K562 (cell line): ENCODE measurements at regions not wholly inside any gene's neighbourhood (a gene's known extent, or its start where the extent isn't known, plus 50 kb on each side); places are given as distances from the start of the nearest gene placed in this dataset.

Source experiments
- ATAC-seq: fragments of 200-7000 bp; cut with Tn5 transposase; 3 replicates; pipeline ENCODE4 v1.9.1; 2020; ENCODE audit warnings: moderate library complexity
- BruUV-seq: library from RNA; stranded (reverse); fragments of 400-500 nt; replicated peaks from 2 replicates; lab custom pipeline; 2021; lab: Mats Ljungman, UMichigan
- CTCF ChIA-PET: fragments of 300-600 bp; formaldehyde crosslinking; extraction: SDS; loops from one replicate; lab custom pipeline; 2021; ENCODE audit warnings: low intra/inter-chr PET ratio; lab: Yijun Ruan, JAX
- POLR2A ChIA-PET: fragments of 300-600, 350-650 bp; sonication (Branson Sonifier 250); formaldehyde crosslinking; extraction: SDS; loops from one replicate; lab custom pipeline; 2021; ENCODE audit warnings: antibody characterized with exemption, inconsistent platforms; lab: Yijun Ruan, JAX
- DNase-seq, 4 experiments: peaks; one replicate each; pipeline versions ENCODE4 v3.0.0 to v3.0.0-alpha.2; 2011 to 2018; ENCODE audit warnings: low spot score in 3 of 4, mixed read lengths in 3 of 4; ENCODE audit errors: extremely low read depth in 1 of 4
- FAIRE-seq: peaks from 2 replicates; lab custom pipeline; 2011; peaks lifted over from hg19 to GRCh38; lab: Jason Lieb, UNC
- H2AFZ ChIP-seq: 2 replicates; pipeline ENCODE4 v1.6.0; 2011; ENCODE audit warnings: low read depth, low read length, control low read depth, inconsistent platforms
- H3K27ac ChIP-seq: fragments of 200-600 bp; 3 replicates; pipeline ENCODE4 v1.8.0; 2011; ENCODE audit warnings: low read depth, mild to moderate bottlenecking, control low read depth, inconsistent platforms, low read length, moderate library complexity, mixed read lengths; ENCODE audit errors: extremely low read depth
- H3K27me3 ChIP-seq, 2 experiments: fragments of 300-600 bp in 1 of 2; 2 replicates in 1 of 2; 3 replicates in 1 of 2; pipeline versions ENCODE4 v1.6.0 to v1.8.0; 2011; ENCODE audit warnings: inconsistent platforms in 2 of 2, low read length in 2 of 2, mild to moderate bottlenecking in 1 of 2, mixed read lengths in 1 of 2, moderate library complexity in 1 of 2; ENCODE audit not compliant: control insufficient read depth in 2 of 2, insufficient read depth in 2 of 2
- H3K36me3 ChIP-seq: fragments of 300-600 bp; 3 replicates; pipeline ENCODE4 v1.8.0; 2011; ENCODE audit warnings: mild to moderate bottlenecking, low read length, inconsistent platforms; ENCODE audit not compliant: control insufficient read depth, insufficient read depth
- H3K4me1 ChIP-seq, 2 experiments: fragments of 200-600 bp in 1 of 2; replicated peaks in 1 of 2; 2 replicates in 1 of 2; 3 replicates in 1 of 2; pipeline versions ENCODE4 v1.5.1 to v1.8.0; 2011; ENCODE audit warnings: inconsistent platforms in 2 of 2, low read length in 2 of 2, mild to moderate bottlenecking in 1 of 2, mixed read lengths in 1 of 2, moderate library complexity in 1 of 2; ENCODE audit not compliant: control insufficient read depth in 2 of 2, insufficient read depth in 2 of 2
- H3K4me2 ChIP-seq: 2 replicates; pipeline ENCODE4 v1.6.1; 2011; ENCODE audit warnings: low read length, control low read depth, inconsistent platforms, mixed read lengths; ENCODE audit not compliant: insufficient read depth
- H3K4me3 ChIP-seq: fragments of 200-600 bp; sonication (generic), shearing (Covaris generic); 2 replicates; pipeline ENCODE4 v1.5.1; 2016; ENCODE audit warnings: control low read depth, inconsistent platforms
- H3K79me2 ChIP-seq: fragments of 200-600 bp; 3 replicates; pipeline ENCODE4 v1.8.0; 2011; ENCODE audit warnings: low read length, inconsistent platforms; ENCODE audit not compliant: control insufficient read depth, insufficient read depth
- H3K9ac ChIP-seq, 2 experiments: 2 replicates each; pipeline versions ENCODE4 v1.6.0 to v1.6.1; 2011; ENCODE audit warnings: low read depth in 2 of 2, low read length in 2 of 2, control low read depth in 1 of 2, inconsistent platforms in 1 of 2, mild to moderate bottlenecking in 1 of 2, mixed read lengths in 1 of 2; ENCODE audit not compliant: insufficient read depth in 1 of 2
- H3K9me1 ChIP-seq: one replicate; pipeline ENCODE4 v1.6.0; 2011; ENCODE audit warnings: inconsistent platforms, mild to moderate bottlenecking, low read length, moderate library complexity; ENCODE audit not compliant: control insufficient read depth, insufficient read depth
- H3K9me3 ChIP-seq: replicated peaks from 2 replicates; pipeline ENCODE4 v1.5.1; 2011; ENCODE audit warnings: low read depth, low read length, inconsistent platforms; ENCODE audit not compliant: control insufficient read depth, insufficient read depth
- H4K20me1 ChIP-seq: replicated peaks from 2 replicates; pipeline ENCODE4 v1.6.1; 2011; ENCODE audit warnings: low read length, inconsistent platforms, mixed read lengths; ENCODE audit not compliant: control insufficient read depth, insufficient read depth
- ARHGAP35 ChIP-seq: fragments of 450-650 bp; IDR thresholded peaks from 2 replicates; pipeline ENCODE4 v1.6.1; 2018; ENCODE audit not compliant: partially characterized antibody
- DDX20 ChIP-seq: fragments of 450-650 bp; IDR thresholded peaks from 2 replicates; pipeline ENCODE4 v1.6.1; 2016; ENCODE audit warnings: missing genetic modification characterization, low read depth, mild to moderate bottlenecking, missing compliant biosample characterization, moderate library complexity
- FUS ChIP-seq: fragments of 200-400 bp; formaldehyde crosslinking; optimal IDR thresholded peaks from 2 replicates; pipeline ENCODE3; 2017; ENCODE audit warnings: low read depth, low read length
- JUND ChIP-seq, 2 experiments: IDR thresholded peaks; 2 replicates in 1 of 2; 3 replicates in 1 of 2; pipeline ENCODE4 v1.6.1; 2011; ENCODE audit warnings: borderline replicate concordance in 2 of 2, low read depth in 2 of 2, low read length in 2 of 2, improper control_type of control experiment in 1 of 2, missing biosample characterization in 1 of 2, missing genetic modification characterization in 1 of 2, missing genetic modification reagents in 1 of 2
- MEF2D ChIP-seq: conservative IDR thresholded peaks from 2 replicates; pipeline ENCODE4 v1.6.1; 2016; ENCODE audit warnings: low read depth, missing genetic modification characterization, missing compliant biosample characterization
- SMC3 ChIP-seq: conservative IDR thresholded peaks from 2 replicates; pipeline ENCODE4 v1.6.1; 2011; ENCODE audit warnings: low read depth, low read length, improper control_type of control experiment; ENCODE audit not compliant: insufficient read depth
- SNIP1 ChIP-seq: fragments of 450-650 bp; IDR thresholded peaks from 2 replicates; pipeline ENCODE4 v1.7.1; 2017; ENCODE audit warnings: low read depth, mild to moderate bottlenecking
- ZBTB1 ChIP-seq: sonication (generic); formaldehyde crosslinking; IDR thresholded peaks from 2 replicates; pipeline ENCODE4 v1.8.1; 2023; ENCODE audit warnings: missing genetic modification reagents, low read depth, mild to moderate bottlenecking, borderline replicate concordance
- ZKSCAN8 ChIP-seq: fragments of 200-800 bp; sonication (Bioruptor generic); IDR thresholded peaks from 2 replicates; pipeline ENCODE4 v1.6.1; 2016; ENCODE audit warnings: missing genetic modification characterization, missing compliant biosample characterization
- ZNF224 ChIP-seq: sonication (generic); formaldehyde crosslinking; IDR thresholded peaks from 2 replicates; pipeline ENCODE4 v1.8.0; 2022; ENCODE audit warnings: mild to moderate bottlenecking, missing genetic modification reagents
- WGBS: fragments of 100-300 bp; shearing (Covaris generic); methylation state at CpG from one replicate; pipeline ENCODE4 v1.1.6; 2016; ENCODE audit warnings: low coverage, mixed read lengths; ENCODE audit not compliant: insufficient coverage; ENCODE audit errors: missing lambda C conversion rate; 5-methylcytosine and 5-hydroxymethylcytosine counted together
- in situ Hi-C: fragments of 300-500 bp; cut with MboI; formaldehyde crosslinking; loops from 4 replicates; pipeline ENCODE4 v1.15.0; 2018; ENCODE audit warnings: inconsistent platforms, mixed read lengths
- intact Hi-C: fragments of 100-400 bp; cut with micrococcal nuclease; formaldehyde crosslinking; loops from 2 replicates; pipeline ENCODE4 v1.14.2; 2022
- TF ChIP-seq, protein P1 (sequence below), 2 experiments: fragments of 450-650 bp in 1 of 2; sonication (generic) in 1 of 2; formaldehyde crosslinking in 1 of 2; IDR thresholded peaks in 1 of 2; conservative IDR thresholded peaks in 1 of 2; 2 replicates each; pipeline versions ENCODE4 v1.6.1 to v1.8.1; 2016 to 2023; ENCODE audit warnings: mild to moderate bottlenecking in 2 of 2, moderate library complexity in 2 of 2, inconsistent platforms in 1 of 2, missing genetic modification reagents in 1 of 2
- TF ChIP-seq, protein P2 (sequence below): sonication (generic); formaldehyde crosslinking; IDR thresholded peaks from 2 replicates; pipeline ENCODE4 v1.8.0; 2022; ENCODE audit warnings: missing genetic modification reagents, mild to moderate bottlenecking, moderate library complexity, borderline replicate concordance
- TF ChIP-seq, protein P3 (sequence below), 3 experiments: IDR thresholded peaks in 2 of 3; conservative IDR thresholded peaks in 1 of 3; 2 replicates each; pipeline ENCODE4 v1.5.1; 2011 to 2012; ENCODE audit warnings: low read length in 3 of 3, mild to moderate bottlenecking in 3 of 3, control low read depth in 2 of 3, improper control_type of control experiment in 1 of 3, inconsistent platforms in 1 of 3, low read depth in 1 of 3, mixed read lengths in 1 of 3, moderate library complexity in 1 of 3; ENCODE audit not compliant: insufficient read depth in 2 of 3
- TF ChIP-seq, protein P4 (sequence below): fragments of 450-650 bp; IDR thresholded peaks from 2 replicates; pipeline ENCODE4 v1.6.1; 2017; ENCODE audit warnings: mild to moderate bottlenecking, moderate library complexity

DNA sequence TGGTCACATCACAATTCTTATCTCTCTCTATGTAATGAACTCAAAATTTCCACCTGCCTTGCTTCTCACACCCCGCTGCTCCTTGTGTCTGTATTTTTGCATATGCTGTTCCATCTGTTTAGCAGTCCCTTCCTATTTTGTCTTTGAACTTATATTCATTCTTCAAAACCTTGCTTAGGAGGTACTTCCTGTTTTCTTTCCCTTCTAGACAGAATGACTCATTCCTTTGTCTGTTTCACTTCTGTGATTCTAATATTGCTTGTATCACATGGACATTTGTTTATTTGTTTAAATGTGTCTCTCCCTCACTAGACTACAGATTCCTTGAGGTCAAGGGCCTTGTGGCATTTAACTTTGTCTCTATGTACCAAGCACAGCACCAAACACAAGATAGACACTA, 424.2 kb downstream of the ETNK1 start (continued):
- TF ChIP-seq, protein P1, sequence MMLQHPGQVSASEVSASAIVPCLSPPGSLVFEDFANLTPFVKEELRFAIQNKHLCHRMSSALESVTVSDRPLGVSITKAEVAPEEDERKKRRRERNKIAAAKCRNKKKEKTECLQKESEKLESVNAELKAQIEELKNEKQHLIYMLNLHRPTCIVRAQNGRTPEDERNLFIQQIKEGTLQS (IDR thresholded peaks at IDR 0.05) = peak; percentile 63
- TF ChIP-seq, protein P1 (CRISPR knock-in tag; conservative IDR thresholded peaks at IDR 0.05) = no peak
- peak; percentile 29; the same call in 1 of the 2 replicates for TF ChIP-seq JUND (IDR thresholded peaks at IDR 0.05; ENCODE audit: borderline replicate concordance, low read depth, low read length)
- peak; percentile 84; the same call in 2 of the 3 replicates for TF ChIP-seq JUND (tag; IDR thresholded peaks at IDR 0.05; ENCODE audit: borderline replicate concordance, low read depth, low read length)
- TF ChIP-seq, protein P2, sequence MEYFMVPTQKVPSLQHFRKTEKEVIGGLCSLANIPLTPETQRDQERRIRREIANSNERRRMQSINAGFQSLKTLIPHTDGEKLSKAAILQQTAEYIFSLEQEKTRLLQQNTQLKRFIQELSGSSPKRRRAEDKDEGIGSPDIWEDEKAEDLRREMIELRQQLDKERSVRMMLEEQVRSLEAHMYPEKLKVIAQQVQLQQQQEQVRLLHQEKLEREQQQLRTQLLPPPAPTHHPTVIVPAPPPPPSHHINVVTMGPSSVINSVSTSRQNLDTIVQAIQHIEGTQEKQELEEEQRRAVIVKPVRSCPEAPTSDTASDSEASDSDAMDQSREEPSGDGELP = no peak
- TF ChIP-seq ZBTB1 (CRISPR knock-in tag) = no peak

DNA sequence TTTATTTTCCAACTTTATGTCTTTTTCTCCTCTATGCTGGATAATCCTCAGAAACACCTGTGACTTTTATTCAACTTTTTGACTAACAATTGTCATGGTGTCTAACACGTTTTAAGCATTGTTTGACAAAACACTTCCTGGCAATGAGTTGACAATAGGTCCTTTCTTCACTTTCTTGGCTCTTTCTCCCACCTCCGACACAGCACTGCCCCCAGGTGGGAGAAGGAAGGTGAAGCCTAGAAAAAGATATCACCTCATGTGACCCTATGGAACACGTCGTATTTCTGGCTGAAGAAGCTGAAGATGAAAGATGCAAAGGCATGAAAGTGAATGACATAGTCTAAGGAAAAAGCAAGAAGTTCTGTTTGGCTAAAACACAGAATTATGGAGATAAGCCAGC, 430.0 kb downstream of the ETNK1 start:
- no peaks in the 10 kb centered on the region for H3K9me1 ChIP-seq
- H3K27me3 ChIP-seq = no peaks in the 10 kb centered on the region
- H2AFZ ChIP-seq = no peak overlapping the region
- H3K4me2 ChIP-seq = no peak overlapping the region
- no peaks in the 10 kb centered on the region for H3K79me2 ChIP-seq
- H3K27ac ChIP-seq = no peak overlapping the region
- FAIRE-seq (peak; percentile 70), ATAC-seq (peak; percentile 66; the same call in 2 of the 3 replicates), DNase-seq (peak; percentile 8 to 26 (median 14))
- 6% methylated on average over 4 of the region's 4 CpGs for WGBS
- no peaks in the 10 kb centered on the region for H3K4me1 ChIP-seq
- H4K20me1 ChIP-seq = no peaks in the 10 kb centered on the region
- H3K9ac ChIP-seq = no peak overlapping the region
- ChIA-PET POLR2A (no interaction called here), CTCF (interaction anchor here (0.6 kb wide), 1 partner anchor 346 kb away, joined by 4 read pairs; no protein-coding TSS in a partner anchor)
- in situ Hi-C loops = no loop called here
- intact Hi-C loops = loop anchor here (5.0 to 10.0 kb wide), 2 partner anchors 198 to 340 kb away; no protein-coding TSS in a partner anchor
- no peaks in the 10 kb centered on the region for H3K36me3 ChIP-seq
- H3K9me3 ChIP-seq = no peaks in the 10 kb centered on the region
- no TSS peak for BruUV-seq
- no peak overlapping the region for H3K4me3 ChIP-seq
- no peak for TF ChIP-seq ARHGAP35
- TF ChIP-seq, protein P3, sequence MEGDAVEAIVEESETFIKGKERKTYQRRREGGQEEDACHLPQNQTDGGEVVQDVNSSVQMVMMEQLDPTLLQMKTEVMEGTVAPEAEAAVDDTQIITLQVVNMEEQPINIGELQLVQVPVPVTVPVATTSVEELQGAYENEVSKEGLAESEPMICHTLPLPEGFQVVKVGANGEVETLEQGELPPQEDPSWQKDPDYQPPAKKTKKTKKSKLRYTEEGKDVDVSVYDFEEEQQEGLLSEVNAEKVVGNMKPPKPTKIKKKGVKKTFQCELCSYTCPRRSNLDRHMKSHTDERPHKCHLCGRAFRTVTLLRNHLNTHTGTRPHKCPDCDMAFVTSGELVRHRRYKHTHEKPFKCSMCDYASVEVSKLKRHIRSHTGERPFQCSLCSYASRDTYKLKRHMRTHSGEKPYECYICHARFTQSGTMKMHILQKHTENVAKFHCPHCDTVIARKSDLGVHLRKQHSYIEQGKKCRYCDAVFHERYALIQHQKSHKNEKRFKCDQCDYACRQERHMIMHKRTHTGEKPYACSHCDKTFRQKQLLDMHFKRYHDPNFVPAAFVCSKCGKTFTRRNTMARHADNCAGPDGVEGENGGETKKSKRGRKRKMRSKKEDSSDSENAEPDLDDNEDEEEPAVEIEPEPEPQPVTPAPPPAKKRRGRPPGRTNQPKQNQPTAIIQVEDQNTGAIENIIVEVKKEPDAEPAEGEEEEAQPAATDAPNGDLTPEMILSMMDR (IDR thresholded peaks at IDR 0.05 in 2 of 3, conservative IDR thresholded peaks at IDR 0.05 in 1 of 3; ENCODE audit: insufficient read depth in 2 of 3, low read depth in 1 of 3, low read length in 3 of 3) = peak; percentile 28 to 54 (median 52); a peak in 5 of 6 replicates
- TF ChIP-seq ZKSCAN8 (CRISPR knock-in tag) = no peak
- no peak for TF ChIP-seq SNIP1
- TF ChIP-seq FUS = no peak
- TF ChIP-seq MEF2D (tag) = no peak
- TF ChIP-seq SMC3 = peak; percentile 46; the same call in 1 of the 2 replicates
- TF ChIP-seq, protein P4, sequence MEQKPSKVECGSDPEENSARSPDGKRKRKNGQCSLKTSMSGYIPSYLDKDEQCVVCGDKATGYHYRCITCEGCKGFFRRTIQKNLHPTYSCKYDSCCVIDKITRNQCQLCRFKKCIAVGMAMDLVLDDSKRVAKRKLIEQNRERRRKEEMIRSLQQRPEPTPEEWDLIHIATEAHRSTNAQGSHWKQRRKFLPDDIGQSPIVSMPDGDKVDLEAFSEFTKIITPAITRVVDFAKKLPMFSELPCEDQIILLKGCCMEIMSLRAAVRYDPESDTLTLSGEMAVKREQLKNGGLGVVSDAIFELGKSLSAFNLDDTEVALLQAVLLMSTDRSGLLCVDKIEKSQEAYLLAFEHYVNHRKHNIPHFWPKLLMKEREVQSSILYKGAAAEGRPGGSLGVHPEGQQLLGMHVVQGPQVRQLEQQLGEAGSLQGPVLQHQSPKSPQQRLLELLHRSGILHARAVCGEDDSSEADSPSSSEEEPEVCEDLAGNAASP = peak; percentile 56
- no peak for TF ChIP-seq ZNF224 (CRISPR knock-in tag)
- TF ChIP-seq DDX20 (tag) = no peak
